ENCODE measurements at regions not wholly inside any gene's neighbourhood (a gene's known extent, or its start where the extent isn't known, plus 50 kb on each side); places are given as distances from the start of the nearest gene placed in this dataset.
"Not testable (repeated sequence)": the region's sequence is repeated elsewhere in the genome, so short reads cannot be mapped to it uniquely, and the experiment has no call there.

- no peak for DNase-seq (ENCODE audit: low spot score)
Observed at GRCh38 chr22:47919893-47920292, 1157.4 kb downstream of the TBC1D22A start.

GRCh38 chr22:47919001-47919441 is 1156.6 kb downstream of the TBC1D22A start:
- no peak for DNase-seq (ENCODE audit: low spot score)

- DNase-seq (ENCODE audit: low spot score): no peak
Observed at GRCh38 chr22:47918276-47918921, 1155.9 kb downstream of the TBC1D22A start.

GRCh38 chr22:47914481-47915097 is 1152.1 kb downstream of the TBC1D22A start:
- no peak for DNase-seq (ENCODE audit: low spot score)

GRCh38 chr22:47902646-47903180 is 1140.3 kb downstream of the TBC1D22A start:
- DNase-seq (ENCODE audit: low spot score): no peak

GRCh38 chr22:47901911-47902310 is 1139.5 kb downstream of the TBC1D22A start:
- no peak for DNase-seq (ENCODE audit: low spot score)

- no peak for DNase-seq (ENCODE audit: low spot score)
Observed at GRCh38 chr22:47899894-47900293, 1137.4 kb downstream of the TBC1D22A start.

GRCh38 chr22:47898946-47899345 is 1136.5 kb downstream of the TBC1D22A start:
- no peak for DNase-seq (ENCODE audit: low spot score)

GRCh38 chr22:47891609-47892008 is 1129.2 kb downstream of the TBC1D22A start:
- DNase-seq (ENCODE audit: low spot score): no peak

GRCh38 chr22:47888817-47889216 is 1126.4 kb downstream of the TBC1D22A start:
- DNase-seq (ENCODE audit: low spot score): no peak

GRCh38 chr22:47884775-47885174 is 1122.3 kb downstream of the TBC1D22A start:
- DNase-seq (ENCODE audit: low spot score): no peak

GRCh38 chr22:47884200-47884599 is 1121.8 kb downstream of the TBC1D22A start:
- no peak for DNase-seq (ENCODE audit: low spot score)

GRCh38 chr22:47883757-47884156 is 1121.3 kb downstream of the TBC1D22A start:
- DNase-seq (ENCODE audit: low spot score): no peak

- no peak for DNase-seq (ENCODE audit: low spot score)
Observed at GRCh38 chr22:47879346-47879745, 1116.9 kb downstream of the TBC1D22A start.

- DNase-seq (ENCODE audit: low spot score): no peak
Observed at GRCh38 chr22:47878460-47878859, 1116.0 kb downstream of the TBC1D22A start.

GRCh38 chr22:47872761-47873535 is 1110.5 kb downstream of the TBC1D22A start:
- no peak for DNase-seq (ENCODE audit: low spot score)

GRCh38 chr22:47865626-47866025 is 1103.2 kb downstream of the TBC1D22A start:
- DNase-seq (ENCODE audit: low spot score): no peak

- no peak for DNase-seq (ENCODE audit: low spot score)
Observed at GRCh38 chr22:47862394-47862793, 1099.9 kb downstream of the TBC1D22A start.

- not testable (repeated sequence) for DNase-seq (ENCODE audit: low spot score)
Observed at GRCh38 chr22:47860907-47861306, 1098.5 kb downstream of the TBC1D22A start.

GRCh38 chr22:47859881-47860525 is 1097.6 kb downstream of the TBC1D22A start:
- DNase-seq (ENCODE audit: low spot score): no peak

- DNase-seq (ENCODE audit: low spot score): no peak
Observed at GRCh38 chr22:47858773-47859306, 1096.4 kb downstream of the TBC1D22A start.

GRCh38 chr22:47854680-47855079 is 1092.2 kb downstream of the TBC1D22A start:
- DNase-seq (ENCODE audit: low spot score): no peak
